ENCODE measurements at regions not wholly inside any gene's neighbourhood (a gene's known extent, or its start where the extent isn't known, plus 50 kb on each side); places are given as distances from the start of the nearest gene placed in this dataset.
"Not testable (repeated sequence)": the region's sequence is repeated elsewhere in the genome, so short reads cannot be mapped to it uniquely, and the experiment has no call there.

- Histone ChIP-seq H2AFZ (ENCODE audit: low read depth, low read length) (no peak overlapping the region), H3K36me3 (ENCODE audit: insufficient read depth, low read length) (no peaks in the 10 kb centered on the region), H3K9me2 (ENCODE audit: insufficient read depth, low read length) (no peaks in the 10 kb centered on the region), H3K9me3 (ENCODE audit: low read length) (no peaks in the 10 kb centered on the region), H3K27ac (ENCODE audit: low read length) (no peak overlapping the region), H3F3A (ENCODE audit: insufficient read depth, low read length, poor library complexity, severe bottlenecking) (no peaks in the 10 kb centered on the region), H3K4me3 (ENCODE audit: low read length) (no peak overlapping the region), H3K79me2 (replicated peaks; ENCODE audit: insufficient read depth, low read length) (no peaks in the 10 kb centered on the region), H4K20me1 (ENCODE audit: insufficient read depth) (no peaks in the 10 kb centered on the region), H3K9ac (ENCODE audit: low read length) (no peak overlapping the region), H3K4me2 (ENCODE audit: low read length) (no peak overlapping the region), H3K27me3 (ENCODE audit: insufficient read depth, low read depth, low read length) (no peaks in the 10 kb centered on the region)
- TF ChIP-seq SMC3 (conservative IDR thresholded peaks at IDR 0.05; ENCODE audit: poor library complexity) (no peak), CTCF (IDR thresholded peaks at IDR 0.05; ENCODE audit: poor library complexity, severe bottlenecking) (no peak), EP300 (conservative IDR thresholded peaks at IDR 0.05; ENCODE audit: poor library complexity, severe bottlenecking) (no peak), REST (IDR thresholded peaks at IDR 0.05; ENCODE audit: borderline replicate concordance) (no peak), POLR2AphosphoS5 (IDR thresholded peaks at IDR 0.05) (no peak), EZH2 (IDR thresholded peaks at IDR 0.05; ENCODE audit: borderline replicate concordance, insufficient read depth, low read length, poor library complexity, severe bottlenecking) (no peak), RAD21 (conservative IDR thresholded peaks at IDR 0.05) (no peak)
These were observed 348.4 kb downstream of the FAM47B start for GRCh38 chrX:35291013-35291412.

- no peaks in the 10 kb centered on the region for H4K20me1 ChIP-seq (ENCODE audit: insufficient read depth)
- H3K9me3 ChIP-seq (ENCODE audit: low read length) = no peaks in the 10 kb centered on the region
- H3K4me2 ChIP-seq (ENCODE audit: low read length) = no peak overlapping the region
- H3F3A ChIP-seq (ENCODE audit: insufficient read depth, low read length, poor library complexity, severe bottlenecking) = no peaks in the 10 kb centered on the region
- H3K9me2 ChIP-seq (ENCODE audit: insufficient read depth, low read length) = no peaks in the 10 kb centered on the region
- H3K9ac ChIP-seq (ENCODE audit: low read length) = no peak overlapping the region
- H3K27ac ChIP-seq (ENCODE audit: low read length) = no peak overlapping the region
- TF ChIP-seq EZH2 (IDR thresholded peaks at IDR 0.05; ENCODE audit: borderline replicate concordance, insufficient read depth, low read length, poor library complexity, severe bottlenecking) = no peak
- TF ChIP-seq MXI1 (conservative IDR thresholded peaks at IDR 0.05; ENCODE audit: poor library complexity, severe bottlenecking) = no peak
- TF ChIP-seq EP300 (conservative IDR thresholded peaks at IDR 0.05; ENCODE audit: poor library complexity, severe bottlenecking) = no peak
- no peak for TF ChIP-seq POLR2AphosphoS5 (IDR thresholded peaks at IDR 0.05)
- TF ChIP-seq TAF1 (IDR thresholded peaks at IDR 0.05; ENCODE audit: low read depth) = no peak
- H3K79me2 ChIP-seq (replicated peaks; ENCODE audit: insufficient read depth, low read length) = no peaks in the 10 kb centered on the region
- no peaks in the 10 kb centered on the region for H3K36me3 ChIP-seq (ENCODE audit: insufficient read depth, low read length)
- H3K27me3 ChIP-seq (ENCODE audit: insufficient read depth, low read depth, low read length) = no peaks in the 10 kb centered on the region
- no peak overlapping the region for H3K4me3 ChIP-seq (ENCODE audit: low read length)
- no peak overlapping the region for H2AFZ ChIP-seq (ENCODE audit: low read depth, low read length)
These were observed 349.9 kb downstream of the FAM47B start for GRCh38 chrX:35292522-35292921.

GRCh38 chrX:35305037-35305436 lies 362.4 kb downstream of the FAM47B start:
- H3K36me3 ChIP-seq (ENCODE audit: insufficient read depth, low read length) = not testable (repeated sequence)

More at GRCh38 chrX:35305037-35305436, 362.4 kb downstream of the FAM47B start:
- not testable (repeated sequence) for H4K20me1 ChIP-seq (ENCODE audit: insufficient read depth); H2AFZ ChIP-seq (ENCODE audit: low read depth, low read length); H3K4me2 ChIP-seq (ENCODE audit: low read length); H3K27me3 ChIP-seq (ENCODE audit: insufficient read depth, low read depth, low read length); H3K4me3 ChIP-seq (ENCODE audit: low read length); H3K9me2 ChIP-seq (ENCODE audit: insufficient read depth, low read length); H3K9me3 ChIP-seq (ENCODE audit: low read length); H3F3A ChIP-seq (ENCODE audit: insufficient read depth, low read length, poor library complexity, severe bottlenecking); H3K27ac ChIP-seq (ENCODE audit: low read length); H3K79me2 ChIP-seq (replicated peaks; ENCODE audit: insufficient read depth, low read length); H3K9ac ChIP-seq (ENCODE audit: low read length)

All from neural cell (in vitro differentiated cells).